ENCODE measurements at regions not wholly inside any gene's neighbourhood (a gene's known extent, or its start where the extent isn't known, plus 50 kb on each side); places are given as distances from the start of the nearest gene placed in this dataset.

- TF ChIP-seq RUNX3 (IDR thresholded peaks at IDR 0.05; ENCODE audit: low read length), result no peak
- TF ChIP-seq TCF12 (IDR thresholded peaks at IDR 0.05; ENCODE audit: low read depth, low read length), result no peak
- no peak for TF ChIP-seq JUND (IDR thresholded peaks at IDR 0.05; ENCODE audit: low read depth, low read length)
- TF ChIP-seq STAT3 (IDR thresholded peaks at IDR 0.05; ENCODE audit: low read depth, low read length), result no peak
- TF ChIP-seq CEBPZ (IDR thresholded peaks at IDR 0.05; ENCODE audit: low read depth, low read length), result no peak
These were observed 163.5 kb downstream of the SDHAF3 start (continued) for GRCh38 chr7:97280950-97281349.

GRCh38 chr7:97285348-97285747 lies 167.8 kb downstream of the SDHAF3 start:
- no peak overlapping the region for H3K9ac ChIP-seq (ENCODE audit: control insufficient read depth, insufficient read depth, low read length)
- FAIRE-seq, result no peak
- no peaks in the 10 kb centered on the region for H3K9me3 ChIP-seq (replicated peaks; ENCODE audit: control insufficient read depth, insufficient read depth, low read length)
- no peak for DNase-seq (ENCODE audit: low read depth, low spot score)
- POLR2A ChIA-PET, result no interaction called here
- H3K4me2 ChIP-seq (ENCODE audit: control insufficient read depth, insufficient read depth), result no peak overlapping the region
- no peaks in the 10 kb centered on the region for H4K20me1 ChIP-seq (ENCODE audit: control insufficient read depth, insufficient read depth)
- no peaks in the 10 kb centered on the region for H3K4me1 ChIP-seq (ENCODE audit: control insufficient read depth, insufficient read depth, low read length)
- H3K4me3 ChIP-seq, result no peak overlapping the region
- in situ Hi-C loops (cut with MboI), result no loop called here
- SMC1A ChIA-PET (ENCODE audit: uncharacterized antibody, unreplicated experiment), result interaction anchor here (2.4 to 2.7 kb wide), 3 partner anchors 9 to 14 kb away, joined by 6 to 13 read pairs (median 7); no protein-coding TSS in a partner anchor
- WGBS (ENCODE audit: insufficient coverage, insufficient replicate concordance, low lambda C conversion rate, missing lambda C conversion rate), result 14% methylated on average over 2 of the region's 2 CpGs
- intact Hi-C loops (cut with micrococcal nuclease; ENCODE audit: unreplicated experiment), result no loop called here
- no peak overlapping the region for H3K27ac ChIP-seq (ENCODE audit: control insufficient read depth, insufficient read depth)
- CTCF ChIA-PET, result no interaction called here
- H3K79me2 ChIP-seq (ENCODE audit: control insufficient read depth, insufficient read depth, low read length), result no peaks in the 10 kb centered on the region
- RAD21 ChIA-PET (ENCODE audit: unreplicated experiment), result no interaction called here
- no peak overlapping the region for H2AFZ ChIP-seq (ENCODE audit: control insufficient read depth, low read depth, low read length)
- no peaks in the 10 kb centered on the region for H3K27me3 ChIP-seq (replicated peaks in 1 of 2; ENCODE audit: control insufficient read depth in 2 of 2, insufficient read depth in 2 of 2, low read length in 1 of 2)
- H3K36me3 ChIP-seq (ENCODE audit: control insufficient read depth in 2 of 2, insufficient read depth in 2 of 2, low read length in 1 of 2), result no peaks in the 10 kb centered on the region
- ATAC-seq, result no peak
- no TSS peak for BruUV-seq (replicated peaks)
- TF ChIP-seq IRF5 (IDR thresholded peaks at IDR 0.05; ENCODE audit: borderline replicate concordance) (no peak), POLR2AphosphoS5 (IDR thresholded peaks at IDR 0.05; ENCODE audit: low read length) (no peak), MYB (IDR thresholded peaks at IDR 0.05; ENCODE audit: borderline replicate concordance, low read depth, low read length) (no peak), E2F4 (IDR thresholded peaks at IDR 0.05; ENCODE audit: low read depth, low read length) (no peak), ESRRA (IDR thresholded peaks at IDR 0.05; ENCODE audit: low read length) (no peak), ELK1 (IDR thresholded peaks at IDR 0.05; ENCODE audit: low read depth, low read length) (no peak), ZBTB40 (IDR thresholded peaks at IDR 0.05; ENCODE audit: borderline replicate concordance) (no peak)

All from GM12878 (cell line).